H1 (cell line): ENCODE measurements at regions not wholly inside any gene's neighbourhood (a gene's known extent, or its start where the extent isn't known, plus 50 kb on each side); places are given as distances from the start of the nearest gene placed in this dataset.

Experiments
- CTCF ChIA-PET: fragments of 300-600 bp; sonication (Branson Sonifier 250); formaldehyde crosslinking; loops from one replicate; lab custom pipeline; 2021; ENCODE audit not compliant: partially characterized antibody; lab: Charles Lee
- POLR2A ChIA-PET: fragments of 300-600 bp; sonication (Branson Sonifier 250); formaldehyde crosslinking; loops from one replicate; lab custom pipeline; 2021; ENCODE audit warnings: inconsistent platforms; ENCODE audit not compliant: partially characterized antibody; lab: Charles Lee
- DNase-seq, 2 experiments: peaks; one replicate each; pipeline versions ENCODE4 v3.0.0 to v3.0.0-alpha.2; 2010 to 2022; ENCODE audit warnings: low spot score in 2 of 2, low read depth in 1 of 2, mixed read lengths in 1 of 2
- FAIRE-seq: peaks from 2 replicates; lab custom pipeline; 2011; peaks lifted over from hg19 to GRCh38; lab: Jason Lieb, UNC
- H2AFZ ChIP-seq: 2 replicates; pipeline ENCODE4 v1.8.1; 2012; ENCODE audit warnings: low read length, inconsistent platforms
- H2AK5ac ChIP-seq: 2 replicates; pipeline ENCODE4 v1.6.1; 2013; ENCODE audit warnings: low read depth, low read length
- H2BK120ac ChIP-seq: replicated peaks from 2 replicates; pipeline ENCODE3; 2013; ENCODE audit warnings: low read depth, low read length, inconsistent platforms
- H2BK12ac ChIP-seq: 2 replicates; pipeline ENCODE4 v1.6.1; 2013; ENCODE audit warnings: low read depth, low read length
- H2BK15ac ChIP-seq: 2 replicates; pipeline ENCODE4 v1.6.1; 2013; ENCODE audit warnings: low read length
- H2BK20ac ChIP-seq: 2 replicates; pipeline ENCODE4 v1.6.1; 2013; ENCODE audit warnings: low read length
- H2BK5ac ChIP-seq: 2 replicates; pipeline ENCODE4 v1.6.1; 2013; ENCODE audit warnings: low read depth, low read length
- H3K14ac ChIP-seq: 2 replicates; pipeline ENCODE4 v1.6.1; 2013; ENCODE audit warnings: inconsistent platforms; ENCODE audit not compliant: insufficient read length
- H3K18ac ChIP-seq: 2 replicates; pipeline ENCODE4 v1.6.1; 2013; ENCODE audit warnings: low read length; ENCODE audit errors: extremely low read depth
- H3K23ac ChIP-seq: 2 replicates; pipeline ENCODE4 v1.6.1; 2013; ENCODE audit warnings: inconsistent platforms; ENCODE audit not compliant: insufficient read length
- H3K23me2 ChIP-seq: 2 replicates; pipeline ENCODE4 v1.6.1; 2013; ENCODE audit warnings: low read depth, low read length
- H3K27ac ChIP-seq: 2 replicates; pipeline ENCODE4 v1.6.1; 2011; ENCODE audit warnings: low read depth, low read length, inconsistent platforms
- H3K27me3 ChIP-seq, 4 experiments: replicated peaks in 1 of 4; 1 replicate in 1 of 4; 2 replicates in 3 of 4; pipeline versions ENCODE4 v1.6.1 to v1.8.1; 2011 to 2013; ENCODE audit warnings: low read length in 3 of 4, mild to moderate bottlenecking in 3 of 4, inconsistent platforms in 2 of 4, mixed read lengths in 2 of 4, moderate library complexity in 1 of 4; ENCODE audit not compliant: control insufficient read depth in 3 of 4, insufficient read depth in 3 of 4; ENCODE audit errors: extremely low read depth in 1 of 4
- H3K36me3 ChIP-seq, 4 experiments: 2 replicates each; pipeline versions ENCODE4 v1.6.1 to v1.8.1; 2011 to 2013; ENCODE audit warnings: mild to moderate bottlenecking in 4 of 4, low read length in 3 of 4, moderate library complexity in 2 of 4, control low read depth in 1 of 4, inconsistent platforms in 1 of 4; ENCODE audit not compliant: insufficient read depth in 4 of 4, control insufficient read depth in 2 of 4
- H3K4ac ChIP-seq: replicated peaks from 2 replicates; pipeline ENCODE3; 2013; ENCODE audit warnings: low read length, low read depth, mixed read lengths, inconsistent platforms; ENCODE audit not compliant: insufficient read length
- H3K4me1 ChIP-seq, 4 experiments: replicated peaks in 1 of 4; 1 replicate in 1 of 4; 2 replicates in 3 of 4; pipeline versions ENCODE4 v1.6.1 to v1.8.1; 2011 to 2013; ENCODE audit warnings: low read length in 3 of 4, inconsistent platforms in 2 of 4, mixed read lengths in 1 of 4; ENCODE audit not compliant: insufficient read depth in 4 of 4, control insufficient read depth in 3 of 4
- H3K4me2 ChIP-seq, 2 experiments: 2 replicates each; pipeline versions ENCODE4 v1.6.1 to v1.8.1; 2011 to 2013; ENCODE audit warnings: low read depth in 2 of 2, low read length in 2 of 2, control low read depth in 1 of 2, inconsistent platforms in 1 of 2, mild to moderate bottlenecking in 1 of 2; ENCODE audit not compliant: insufficient read depth in 1 of 2
- H3K4me3 ChIP-seq, 4 experiments: fragments of 200-600, 300-600 bp in 1 of 4; sonication (generic), shearing (Covaris generic), sonication (Bioruptor Twin) in 1 of 4; 2 replicates each; pipeline versions ENCODE4 v1.5.1 to v1.8.1; 2011 to 2016; ENCODE audit warnings: low read length in 4 of 4, low read depth in 3 of 4, control low read depth in 2 of 4, inconsistent platforms in 2 of 4, mild to moderate bottlenecking in 2 of 4, mixed read lengths in 1 of 4, moderate library complexity in 1 of 4; ENCODE audit not compliant: insufficient read depth in 2 of 4; ENCODE audit errors: extremely low read depth in 1 of 4
- H3K56ac ChIP-seq: replicated peaks from 2 replicates; pipeline ENCODE3; 2013; ENCODE audit warnings: low read depth, mild to moderate bottlenecking, mixed read lengths, low read length, inconsistent platforms; ENCODE audit not compliant: insufficient read length
- H3K79me1 ChIP-seq: 2 replicates; pipeline ENCODE4 v1.6.1; 2013; ENCODE audit warnings: low read depth, low read length, control low read depth
- H3K79me2 ChIP-seq, 2 experiments: 2 replicates each; pipeline versions ENCODE4 v1.6.1 to v1.8.1; 2012 to 2013; ENCODE audit warnings: low read length in 2 of 2, mild to moderate bottlenecking in 2 of 2, inconsistent platforms in 1 of 2; ENCODE audit not compliant: insufficient read depth in 2 of 2, control insufficient read depth in 1 of 2
- H3K9ac ChIP-seq, 4 experiments: replicated peaks in 1 of 4; 1 replicate in 1 of 4; 2 replicates in 3 of 4; pipeline versions ENCODE4 v1.6.1 to v1.8.1; 2011 to 2013; ENCODE audit warnings: low read depth in 3 of 4, low read length in 3 of 4, control low read depth in 2 of 4, mild to moderate bottlenecking in 2 of 4, moderate library complexity in 2 of 4, inconsistent platforms in 1 of 4; ENCODE audit errors: extremely low read depth in 1 of 4
- H3K9me3 ChIP-seq, 2 experiments: 2 replicates each; pipeline versions ENCODE4 v1.6.1 to v1.8.1; 2012 to 2013; ENCODE audit warnings: mild to moderate bottlenecking in 2 of 2, moderate library complexity in 2 of 2, control low read depth in 1 of 2, inconsistent platforms in 1 of 2, low read depth in 1 of 2, low read length in 1 of 2, mixed read lengths in 1 of 2; ENCODE audit not compliant: insufficient read depth in 2 of 2
- H4K20me1 ChIP-seq, 2 experiments: replicated peaks in 1 of 2; 2 replicates each; pipeline versions ENCODE3 to v1.8.1; 2011 to 2013; ENCODE audit warnings: inconsistent platforms in 2 of 2, low read length in 2 of 2, mild to moderate bottlenecking in 1 of 2; ENCODE audit not compliant: insufficient read depth in 2 of 2, control insufficient read depth in 1 of 2
- H4K5ac ChIP-seq: 2 replicates; pipeline ENCODE4 v1.6.1; 2013; ENCODE audit warnings: low read length, low read depth, mixed read lengths, inconsistent platforms; ENCODE audit not compliant: insufficient read length
- H4K8ac ChIP-seq: 2 replicates; pipeline ENCODE4 v1.8.0; 2013; ENCODE audit warnings: mild to moderate bottlenecking, moderate library complexity, low read length, inconsistent platforms; ENCODE audit not compliant: insufficient read depth; ENCODE audit errors: extremely low read depth
- H4K91ac ChIP-seq: replicated peaks from 2 replicates; pipeline ENCODE3; 2013; ENCODE audit warnings: low read length, mixed read lengths, inconsistent platforms; ENCODE audit not compliant: insufficient read length
- ATF3 ChIP-seq: IDR thresholded peaks from 2 replicates; pipeline ENCODE4 v1.6.1; 2011; ENCODE audit warnings: low read depth, mild to moderate bottlenecking, low read length; ENCODE audit not compliant: insufficient read depth
- E2F6 ChIP-seq: IDR thresholded peaks from 2 replicates; pipeline ENCODE4 v1.6.1; 2012; ENCODE audit warnings: inconsistent platforms
- HDAC2 ChIP-seq, 2 experiments: fragments of 300-600 bp in 1 of 2; sonication (generic) in 1 of 2; IDR thresholded peaks; 2 replicates each; pipeline ENCODE4 v1.6.1; 2011 to 2012; ENCODE audit warnings: low read depth in 2 of 2, low read length in 2 of 2, mild to moderate bottlenecking in 2 of 2, moderate library complexity in 2 of 2, borderline replicate concordance in 1 of 2, inconsistent platforms in 1 of 2
- JUND ChIP-seq: IDR thresholded peaks from 2 replicates; pipeline ENCODE4 v1.6.1; 2011; ENCODE audit warnings: mild to moderate bottlenecking, improper control_type of control experiment, low read length
- MAFK ChIP-seq: IDR thresholded peaks from 2 replicates; pipeline ENCODE4 v1.6.1; 2012; ENCODE audit warnings: low read depth, mild to moderate bottlenecking, improper control_type of control experiment, low read length
- PHF8 ChIP-seq: fragments of 200-600 bp; sonication (generic); conservative IDR thresholded peaks from 2 replicates; pipeline ENCODE4 v1.7.1; 2012; ENCODE audit warnings: low read depth, mild to moderate bottlenecking, inconsistent platforms, low read length, moderate library complexity
- SIX5 ChIP-seq: IDR thresholded peaks from 2 replicates; pipeline ENCODE4 v1.6.1; 2011; ENCODE audit warnings: mild to moderate bottlenecking, low read depth, low read length
- SRF ChIP-seq: IDR thresholded peaks from 2 replicates; pipeline ENCODE4 v1.6.1; 2011; ENCODE audit warnings: mild to moderate bottlenecking, low read depth, low read length, moderate library complexity
- SUZ12 ChIP-seq: fragments of 200-600 bp; sonication (generic); IDR thresholded peaks from 2 replicates; pipeline ENCODE4 v1.6.1; 2012; ENCODE audit warnings: mild to moderate bottlenecking, inconsistent platforms, low read length, moderate library complexity, mixed read lengths
- TAF1 ChIP-seq: IDR thresholded peaks from 2 replicates; pipeline ENCODE4 v1.6.1; 2011; ENCODE audit warnings: mild to moderate bottlenecking, low read depth, low read length
- TCF12 ChIP-seq: IDR thresholded peaks from 2 replicates; pipeline ENCODE4 v1.6.1; 2011; ENCODE audit warnings: low read depth, mild to moderate bottlenecking, low read length
- YY1 ChIP-seq: IDR thresholded peaks from 2 replicates; pipeline ENCODE4 v1.6.1; 2011; ENCODE audit warnings: low read depth, mild to moderate bottlenecking, low read length
- WGBS, 2 experiments: shearing (Covaris generic) in 1 of 2; methylation state at CpG; one replicate each; pipeline versions ENCODE4 v1.1.6 to v1.1.7; 2013 to 2015; ENCODE audit warnings: low lambda C conversion rate in 2 of 2, mixed read lengths in 2 of 2, inconsistent platforms in 1 of 2, low coverage in 1 of 2, missing lambda C conversion rate in 1 of 2; ENCODE audit not compliant: insufficient replicate concordance in 2 of 2, insufficient coverage in 1 of 2, insufficient read length in 1 of 2; ENCODE audit errors: extremely low coverage in 1 of 2, missing lambda C conversion rate in 1 of 2; 5-methylcytosine and 5-hydroxymethylcytosine counted together
- TF ChIP-seq, protein P1 (sequence below): IDR thresholded peaks from 2 replicates; pipeline ENCODE4 v1.6.1; 2012; ENCODE audit warnings: inconsistent platforms

GRCh38 chr9:109875495-109876129 is 95.6 kb downstream of the PALM2AKAP2 start:
- Histone ChIP-seq H3K4me2 (no peak overlapping the region), H2BK12ac (no peak overlapping the region), H4K91ac (no peak overlapping the region), H3K18ac (no peak overlapping the region), H2BK15ac (no peak overlapping the region), H3K27ac (no peak overlapping the region), H4K8ac (no peak overlapping the region), H3K4me3 (no peak overlapping the region), H3K79me1 (no peaks in the 10 kb centered on the region), H3K9me3 (no peaks in the 10 kb centered on the region), H2BK120ac (no peak overlapping the region), H2BK5ac (no peak overlapping the region), H3K23ac (no peak overlapping the region), H4K5ac (no peak overlapping the region), H3K4ac (no peak overlapping the region), H3K4me1 (peaks cover 0 to 7% (median 1%) of the 10 kb centered on the region in 4 experiments; a peak in 3 of 7 replicates), H2BK20ac (no peak overlapping the region), H3K14ac (no peak overlapping the region), H3K56ac (no peak overlapping the region), H2AK5ac (no peak overlapping the region), H3K9ac (no peak overlapping the region), H3K79me2 (no peaks in the 10 kb centered on the region), H3K36me3 (no peaks in the 10 kb centered on the region), H4K20me1 (no peaks in the 10 kb centered on the region), H2AFZ (no peak overlapping the region), H3K23me2 (no peaks in the 10 kb centered on the region), H3K27me3 (no peaks in the 10 kb centered on the region)
- POLR2A ChIA-PET = no interaction called here
- CTCF ChIA-PET = interaction anchor here (0.6 to 0.9 kb wide), 5 partner anchors 13 to 283 kb away, joined by 3 read pairs; no protein-coding TSS in a partner anchor
- FAIRE-seq = no peak
- 61% methylated on average over 3 of the region's 4 CpGs; no CpG with 5 or more reads in 1 of the 2 experiments for WGBS, 2 experiments
- DNase-seq = no peak
- TF ChIP-seq YY1 (no peak), MAFK (no peak), SUZ12 (no peak), SRF (no peak), PHF8 (no peak), E2F6 (no peak), TCF12 (no peak), SIX5 (no peak), JUND (no peak), ATF3 (no peak), TAF1 (no peak), HDAC2 (IDR thresholded peaks at IDR 0.05; ENCODE audit: borderline replicate concordance in 1 of 2, low read depth in 2 of 2, low read length in 2 of 2) (no peak)
- TF ChIP-seq, protein P1, sequence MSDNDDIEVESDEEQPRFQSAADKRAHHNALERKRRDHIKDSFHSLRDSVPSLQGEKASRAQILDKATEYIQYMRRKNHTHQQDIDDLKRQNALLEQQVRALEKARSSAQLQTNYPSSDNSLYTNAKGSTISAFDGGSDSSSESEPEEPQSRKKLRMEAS = no peak
